HL-60/S4 (cell line): ENCODE measurements at regions not wholly inside any gene's neighbourhood (a gene's known extent, or its start where the extent isn't known, plus 50 kb on each side); places are given as distances from the start of the nearest gene placed in this dataset.
"Not testable (repeated sequence)": the region's sequence is repeated elsewhere in the genome, so short reads cannot be mapped to it uniquely, and the experiment has no call there.

Experiments
- in situ Hi-C: fragments of 300-500 bp; cut with MboI; formaldehyde crosslinking; loops from 2 replicates; pipeline ENCODE4 v1.14.3; 2022; ENCODE audit warnings: low sequenced_read_pairs

DNA sequence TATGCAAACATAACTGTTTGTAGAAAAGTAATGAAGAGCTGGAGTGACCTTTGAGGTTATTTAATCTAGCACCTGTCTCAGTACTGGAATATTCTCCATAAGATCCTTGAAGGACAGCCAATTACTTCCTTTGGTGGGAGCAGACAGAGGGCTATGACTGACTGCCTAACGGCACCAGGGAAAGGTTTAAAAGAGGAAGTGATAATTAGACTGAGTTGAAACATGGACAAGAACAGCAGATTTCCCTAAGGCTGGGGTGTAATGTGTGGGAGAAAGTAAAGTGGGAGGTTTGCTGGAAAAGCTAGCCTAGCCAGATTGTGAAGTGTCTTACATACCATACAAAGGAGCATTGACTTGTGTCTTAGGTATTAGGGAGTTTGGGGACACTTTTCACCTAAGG lies 191.3 kb upstream of the PCDH9 start:
- in situ Hi-C loops, result no loop called here

DNA sequence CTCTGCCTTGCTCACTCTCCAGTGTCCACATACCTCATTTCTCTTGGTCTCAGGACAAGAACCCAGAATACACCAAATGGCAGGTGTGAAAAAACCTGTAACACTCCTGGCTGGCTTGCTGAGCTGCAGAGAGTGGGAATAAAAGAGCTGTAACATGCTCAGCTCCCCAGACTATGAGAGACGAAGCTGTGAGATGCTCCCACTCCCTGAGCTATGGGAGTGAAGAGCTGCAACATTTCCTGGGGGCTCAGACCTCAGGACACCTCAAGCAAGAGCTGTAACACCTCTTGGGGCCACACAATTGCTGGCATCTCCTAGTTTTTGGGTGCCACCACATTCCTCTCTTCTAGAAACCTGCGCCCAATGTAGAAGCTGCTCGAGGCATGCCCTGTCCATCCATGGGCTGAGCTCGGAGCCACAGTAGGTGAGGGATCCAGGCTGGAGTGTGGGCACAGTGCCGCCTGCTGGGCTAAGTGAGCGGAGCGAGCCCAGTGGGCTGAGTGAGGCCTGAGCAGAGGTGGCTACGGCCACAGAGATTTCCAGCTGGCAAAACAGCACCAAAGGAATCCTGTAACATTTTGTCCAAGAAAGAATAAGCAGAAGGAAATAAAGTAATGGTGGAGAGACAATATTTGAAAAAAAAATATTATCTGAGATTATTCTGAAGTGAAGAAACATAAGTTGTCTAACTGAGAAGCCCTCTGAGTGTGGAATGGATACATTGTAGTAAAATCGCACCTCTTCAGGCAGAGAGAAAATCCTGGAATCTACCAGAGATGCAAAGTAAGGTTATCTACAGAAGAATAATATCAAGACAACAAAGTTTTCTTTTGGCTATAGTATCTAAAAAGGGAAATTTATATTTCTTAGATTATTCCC lies 186.2 kb upstream of the PCDH9 start:
- in situ Hi-C loops, result no loop called here

DNA sequence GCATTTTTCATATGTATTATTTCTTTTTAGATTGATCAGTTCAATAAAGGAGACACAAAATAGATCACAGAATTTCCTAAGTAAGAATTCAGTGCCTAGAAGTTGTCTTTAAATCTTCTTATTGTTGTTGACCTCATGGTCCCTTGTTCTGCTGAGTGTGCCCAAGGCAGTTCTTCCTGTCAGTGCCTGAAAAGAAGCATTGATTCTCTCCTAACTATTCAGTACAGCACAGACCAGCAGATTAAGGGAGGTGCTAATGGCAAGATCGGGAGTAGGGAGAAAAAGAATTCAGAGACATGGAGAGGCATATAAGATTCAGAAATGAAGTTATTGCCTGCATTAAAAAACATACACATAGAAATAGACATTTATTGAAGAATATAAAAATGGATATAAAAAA lies 180.5 kb upstream of the PCDH9 start:
- in situ Hi-C loops, result no loop called here

DNA sequence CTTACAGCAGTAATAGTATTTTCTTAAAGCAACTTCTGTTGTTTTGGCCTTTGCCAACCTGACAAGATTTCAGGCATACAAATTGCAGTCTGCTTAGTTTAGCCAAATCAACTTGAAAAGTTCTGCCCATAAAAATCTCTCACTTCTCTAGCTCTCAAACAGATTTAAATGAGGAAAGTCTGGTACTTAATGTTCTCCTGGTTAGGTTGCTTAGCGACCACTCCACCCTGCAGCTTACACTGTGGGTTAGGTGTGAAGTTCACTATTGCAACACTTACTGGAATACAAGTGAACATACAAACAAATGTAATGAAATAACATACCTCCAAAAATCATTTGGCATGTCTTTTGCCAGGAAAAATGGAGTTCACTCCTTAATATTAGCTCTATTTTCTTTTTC lies 178.7 kb upstream of the PCDH9 start:
- in situ Hi-C loops, result no loop called here

DNA sequence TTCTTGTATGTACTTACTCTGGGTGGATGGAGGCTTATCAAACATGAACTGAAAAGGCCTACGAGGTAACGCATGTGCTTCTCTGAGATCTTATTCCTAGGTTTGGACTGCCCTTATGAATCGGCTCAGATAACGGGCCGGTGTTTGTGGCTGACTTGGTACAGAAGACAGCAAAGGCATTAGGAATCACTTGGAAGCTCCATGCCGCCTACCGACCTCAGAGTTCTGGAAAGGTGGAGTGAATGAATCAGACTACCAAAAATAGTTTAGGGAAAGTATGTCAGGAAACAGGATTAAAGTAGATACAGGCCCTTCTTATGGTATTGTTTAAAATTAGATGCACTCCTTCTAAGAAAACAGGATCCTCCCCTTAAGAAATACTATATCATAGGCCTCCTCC lies 172.4 kb upstream of the PCDH9 start:
- in situ Hi-C loops, result no loop called here

DNA sequence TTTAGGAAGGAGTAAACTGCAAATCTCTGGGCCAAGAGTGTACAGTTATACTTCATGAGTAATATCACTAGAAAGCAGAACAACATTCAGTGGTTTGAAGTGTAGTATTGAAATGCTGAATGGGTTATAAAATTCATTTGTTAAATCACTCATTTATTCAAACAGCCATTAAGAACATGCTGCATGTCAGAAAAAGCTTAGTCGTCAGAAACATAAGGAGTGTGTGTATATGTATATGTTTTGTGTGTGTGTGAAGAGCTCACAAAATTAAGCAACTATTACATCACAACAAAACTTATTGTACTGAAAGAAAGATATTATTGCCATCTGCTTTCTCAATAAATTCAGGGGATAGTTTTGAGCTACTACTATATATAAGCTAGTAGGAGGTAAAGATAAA lies 165.4 kb upstream of the PCDH9 start:
- in situ Hi-C loops, result no loop called here

DNA sequence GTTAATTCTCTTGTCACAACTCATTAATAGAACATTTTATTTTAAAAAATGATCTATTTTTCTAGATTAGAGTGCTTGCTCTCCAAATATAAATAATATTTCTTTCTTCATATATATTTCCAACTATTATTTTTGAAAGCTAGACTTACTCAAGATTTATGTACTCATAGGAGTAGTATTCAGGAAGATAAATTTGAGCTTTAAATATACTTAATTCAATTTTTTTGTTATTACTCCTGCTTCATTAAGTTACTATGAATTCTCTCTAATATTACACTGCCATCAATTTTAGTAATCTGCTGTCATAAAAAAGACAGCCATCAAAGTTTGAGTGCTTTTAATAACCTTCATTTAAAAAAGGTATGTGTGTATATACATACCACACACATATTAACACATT lies 161.9 kb upstream of the PCDH9 start:
- in situ Hi-C loops, result no loop called here

DNA sequence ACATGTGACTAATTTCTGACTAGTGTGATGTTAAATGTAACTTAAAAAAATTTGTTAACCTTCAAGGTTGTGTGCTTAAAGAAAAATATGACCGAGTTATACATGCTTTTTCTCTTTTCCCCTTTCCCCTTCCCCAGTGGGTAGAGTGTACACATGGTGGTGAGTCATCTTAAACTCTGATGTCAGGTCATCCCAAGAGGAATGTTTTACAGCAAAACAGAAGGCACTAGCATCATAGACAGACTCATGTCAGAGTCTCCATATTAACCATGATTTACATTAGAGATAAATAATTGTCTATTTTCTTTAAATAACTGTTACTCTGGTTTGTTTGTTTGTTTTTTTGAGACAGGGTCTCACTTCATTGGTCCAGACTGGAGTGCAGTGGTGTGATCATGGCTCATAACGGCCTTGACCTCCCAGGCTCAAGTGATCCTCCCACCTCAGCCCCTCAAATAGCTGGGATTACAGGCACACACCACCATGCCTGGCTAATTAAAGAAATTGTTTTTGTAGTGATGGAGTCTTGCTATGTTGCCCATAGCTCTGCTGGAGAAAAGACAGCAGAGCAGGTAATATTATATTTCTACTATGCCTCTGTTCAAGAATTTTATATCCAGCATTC lies 160.4 kb upstream of the PCDH9 start:
- in situ Hi-C loops, result no loop called here

DNA sequence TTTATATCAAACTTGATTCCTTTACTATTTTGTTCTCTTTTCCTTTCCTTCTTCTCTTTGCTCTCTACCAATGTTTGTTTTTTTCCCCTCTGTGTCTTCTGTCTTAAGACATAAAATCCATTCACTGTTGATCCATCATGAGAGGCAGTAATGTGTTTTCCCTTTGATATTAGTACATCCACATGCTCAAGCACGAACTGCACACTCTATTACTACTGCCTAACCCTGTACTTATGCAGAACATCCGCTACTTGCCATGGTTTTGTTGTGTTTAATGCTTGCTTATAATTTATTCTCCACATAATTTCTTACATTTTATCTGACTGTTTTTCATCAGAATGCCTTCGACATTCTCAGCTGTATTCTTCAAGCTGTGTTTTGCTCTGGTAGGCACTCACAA lies 159.0 kb upstream of the PCDH9 start:
- in situ Hi-C loops, result no loop called here

DNA sequence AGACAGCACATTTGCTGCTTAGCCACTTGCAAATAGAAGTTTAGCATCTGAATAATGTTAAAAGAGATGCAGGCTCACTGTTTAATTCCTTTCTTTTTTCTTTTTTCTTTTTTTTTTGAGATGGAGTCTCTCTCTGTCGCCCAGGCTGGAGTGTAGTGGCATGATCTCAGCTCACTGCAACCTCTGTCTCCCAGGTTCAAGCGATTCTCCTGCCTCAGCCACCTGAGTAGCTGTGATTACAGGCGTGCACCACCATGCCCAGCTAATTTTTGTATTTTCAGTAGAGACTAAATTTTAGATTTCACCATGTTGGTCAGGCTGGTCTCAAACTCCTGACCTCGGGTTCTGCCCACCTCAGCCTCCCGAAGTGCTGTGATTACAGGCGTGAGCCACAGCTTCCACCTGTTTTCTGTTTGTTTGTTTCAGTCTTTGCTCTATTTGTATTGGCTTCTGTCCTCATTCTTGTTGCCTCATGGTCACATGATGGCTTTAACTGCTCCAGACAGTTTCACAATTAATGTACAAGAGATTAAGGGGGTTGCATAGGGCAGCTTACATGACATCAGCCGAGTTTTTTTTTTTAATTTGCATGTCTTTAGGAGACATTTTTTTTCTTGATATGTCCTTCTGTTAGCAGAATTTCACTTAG lies 153.1 kb upstream of the PCDH9 start:
- in situ Hi-C loops, result not testable (repeated sequence)

DNA sequence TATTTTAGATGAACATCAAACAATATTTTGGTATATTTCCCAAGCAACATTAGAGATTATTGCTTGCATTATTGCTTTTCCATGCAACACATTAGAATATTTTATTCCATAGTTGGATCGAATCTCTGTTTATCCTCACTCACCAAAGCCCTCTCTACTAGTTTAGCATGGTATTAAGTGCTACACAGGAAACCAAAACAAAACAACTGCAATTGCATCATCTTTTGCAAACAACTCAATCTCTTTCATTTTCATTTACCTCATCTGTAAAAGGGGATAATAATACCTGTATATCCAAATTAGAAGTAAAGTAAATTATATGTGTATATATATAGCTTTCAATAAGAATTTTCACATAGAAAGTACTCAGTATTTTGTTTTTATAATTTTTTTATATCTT lies 147.8 kb upstream of the PCDH9 start:
- in situ Hi-C loops, result no loop called here

DNA sequence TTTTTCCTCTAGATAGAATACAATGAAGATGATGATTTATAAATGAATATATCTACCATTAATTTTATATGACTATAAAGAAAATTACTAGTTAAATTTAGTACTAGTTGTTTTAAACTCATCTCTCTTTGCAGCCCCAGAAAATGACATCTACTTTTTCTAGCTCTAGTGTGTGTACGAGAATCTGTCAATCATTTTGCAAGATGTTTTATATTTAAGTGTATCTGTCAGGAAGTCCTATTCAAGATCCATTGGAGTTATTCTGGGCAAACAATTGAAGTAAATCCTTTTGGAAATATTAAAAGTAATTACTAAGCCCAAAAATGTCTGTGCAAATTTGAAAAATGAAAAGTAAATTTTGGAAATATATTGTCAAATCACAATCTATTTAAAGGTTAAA lies 144.3 kb upstream of the PCDH9 start:
- in situ Hi-C loops, result no loop called here

DNA sequence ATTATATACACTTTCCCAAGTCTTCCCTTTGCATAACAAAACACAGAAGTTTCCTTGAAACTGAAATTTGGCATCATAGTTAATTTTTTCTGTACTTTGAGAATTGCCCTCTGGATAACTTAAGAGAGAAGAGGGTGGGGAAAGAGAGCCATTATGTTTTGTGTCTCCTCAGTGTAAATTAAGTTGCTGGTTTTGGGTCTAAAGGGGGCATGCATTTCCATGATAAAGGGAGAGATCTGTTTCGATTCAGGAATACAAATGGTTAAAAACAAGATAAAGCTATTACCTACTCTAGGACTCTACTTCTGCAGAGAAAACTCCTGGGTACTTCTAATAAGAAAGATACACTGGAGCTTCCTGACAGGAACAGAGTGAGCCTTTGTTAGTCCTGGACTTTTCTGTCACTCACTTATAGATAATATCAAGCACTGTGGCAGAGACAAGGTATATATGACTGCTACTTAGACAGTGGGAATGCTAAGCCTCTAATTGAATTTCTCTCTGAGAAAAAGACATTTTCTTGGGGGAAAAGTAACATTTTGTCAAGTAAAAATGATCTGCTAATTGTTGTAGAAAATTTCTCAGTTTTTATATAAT lies 142.8 kb upstream of the PCDH9 start:
- in situ Hi-C loops, result no loop called here

DNA sequence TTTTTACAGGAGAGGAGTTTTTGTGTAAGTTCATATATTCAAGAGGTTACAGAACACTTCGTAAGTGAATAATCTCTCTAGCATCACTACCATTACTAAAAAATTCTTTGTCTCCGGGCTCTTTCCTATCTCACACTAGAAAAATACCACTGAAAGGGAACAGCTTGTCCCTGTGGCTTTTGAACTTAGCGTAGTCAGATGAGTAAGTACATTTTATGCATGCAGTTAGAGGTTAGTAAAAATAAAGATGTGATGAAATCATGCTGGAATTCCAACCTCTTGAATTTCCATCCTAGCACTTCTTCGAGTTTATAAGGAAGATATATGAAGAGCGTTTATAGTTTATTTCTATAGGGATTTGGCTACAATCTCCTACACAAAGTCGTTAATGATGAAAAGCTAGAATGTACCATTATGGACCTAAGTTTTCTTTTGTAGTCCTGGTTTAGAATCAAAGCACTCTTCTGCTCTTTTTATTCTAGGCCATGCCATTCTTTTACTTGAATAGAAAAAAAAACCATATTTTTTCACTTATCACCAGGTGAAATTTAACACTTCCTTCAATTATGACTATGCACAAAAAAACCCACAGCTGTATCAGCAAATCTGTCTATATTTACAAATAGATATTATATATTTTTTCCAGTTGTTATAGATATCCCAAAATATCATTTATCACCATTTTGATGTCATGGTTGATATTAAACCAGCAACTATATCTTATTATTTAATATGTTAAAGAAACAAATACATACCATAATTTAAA lies 139.9 kb upstream of the PCDH9 start:
- in situ Hi-C loops, result no loop called here

DNA sequence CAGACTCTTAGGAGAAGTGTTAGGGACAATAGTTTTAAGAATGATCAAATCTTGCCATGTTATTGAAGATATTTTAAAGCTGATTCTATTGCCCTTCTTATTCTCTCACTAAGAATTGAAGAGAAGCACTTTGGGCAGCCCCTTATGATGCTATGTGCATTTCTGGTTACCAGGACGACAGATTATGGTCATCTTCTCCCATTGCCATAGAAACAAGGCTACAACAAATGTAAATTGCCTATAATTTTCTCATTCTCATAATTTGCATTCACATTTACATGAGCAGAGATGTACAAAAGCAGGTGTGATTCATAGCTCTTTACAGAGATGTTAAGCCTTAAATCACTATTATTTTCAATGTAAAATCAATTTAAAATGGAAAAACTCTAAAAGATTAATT lies 137.3 kb upstream of the PCDH9 start:
- in situ Hi-C loops, result no loop called here

DNA sequence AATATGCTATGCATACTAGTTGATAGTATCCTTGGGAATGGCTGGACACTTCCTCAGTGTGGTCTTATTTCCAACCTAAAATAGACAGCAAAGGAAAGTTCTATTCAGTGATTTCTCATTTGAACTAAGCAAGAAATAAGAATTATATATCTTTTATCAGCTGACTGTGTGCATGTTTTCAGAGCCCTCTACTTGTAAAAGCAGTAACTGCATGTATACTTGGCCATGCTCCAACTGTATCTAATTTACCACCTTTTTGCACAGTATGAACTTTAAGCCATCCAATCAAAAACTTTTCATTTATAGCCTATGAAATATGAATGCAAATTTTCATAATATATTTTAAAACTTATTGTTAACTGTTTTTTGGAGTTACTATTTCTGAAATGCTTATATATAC lies 136.4 kb upstream of the PCDH9 start:
- in situ Hi-C loops, result no loop called here

DNA sequence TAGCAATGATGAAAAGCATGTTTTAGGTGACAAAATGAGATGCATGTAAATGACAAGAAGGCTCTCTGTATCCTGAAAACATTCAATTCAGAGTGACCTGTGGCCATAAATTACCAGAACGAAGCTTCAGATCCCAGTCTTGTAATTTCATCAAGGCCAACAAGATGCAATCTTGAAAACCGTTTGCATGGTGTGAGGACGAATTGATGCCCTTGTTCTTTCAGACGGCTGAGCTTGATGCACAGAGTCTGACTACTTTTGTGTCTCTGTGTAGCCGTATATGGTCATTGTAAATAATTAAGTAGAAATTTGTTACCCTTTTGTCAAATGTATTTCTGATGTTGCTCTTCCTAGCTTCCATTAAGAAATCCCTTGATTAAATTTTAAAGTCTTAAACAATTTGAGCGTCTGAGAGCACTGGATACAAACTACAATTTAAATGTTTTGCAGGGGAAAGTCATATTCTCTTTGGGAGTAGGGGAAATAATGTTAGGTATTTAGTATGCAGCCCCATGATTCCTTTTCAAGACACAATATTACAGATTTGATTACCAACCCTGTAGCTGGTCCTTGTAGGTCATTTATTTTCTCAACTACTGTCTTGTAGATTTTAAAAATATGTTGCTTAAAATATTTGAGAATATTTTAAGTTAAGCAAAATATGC lies 125.8 kb upstream of the PCDH9 start:
- in situ Hi-C loops, result no loop called here

DNA sequence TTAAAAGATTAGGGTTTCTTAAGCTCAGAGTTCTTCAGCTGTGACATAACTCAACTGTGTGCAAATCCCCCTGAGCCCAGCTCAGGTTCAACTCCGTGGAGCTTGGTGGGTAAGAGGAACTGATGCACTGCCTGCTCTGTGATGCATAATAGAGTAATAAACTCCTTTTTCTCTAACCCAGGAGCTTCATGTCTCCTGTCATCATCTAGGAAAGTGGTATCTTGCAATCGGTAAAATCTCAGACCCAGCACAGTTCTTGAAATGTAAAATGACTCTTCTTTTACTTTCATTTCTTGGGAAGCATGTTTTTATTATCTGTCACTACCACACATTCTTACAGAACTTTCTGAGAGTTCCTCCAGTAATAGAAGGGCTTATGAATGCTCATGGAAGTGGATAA lies 123.8 kb upstream of the PCDH9 start:
- in situ Hi-C loops, result no loop called here

DNA sequence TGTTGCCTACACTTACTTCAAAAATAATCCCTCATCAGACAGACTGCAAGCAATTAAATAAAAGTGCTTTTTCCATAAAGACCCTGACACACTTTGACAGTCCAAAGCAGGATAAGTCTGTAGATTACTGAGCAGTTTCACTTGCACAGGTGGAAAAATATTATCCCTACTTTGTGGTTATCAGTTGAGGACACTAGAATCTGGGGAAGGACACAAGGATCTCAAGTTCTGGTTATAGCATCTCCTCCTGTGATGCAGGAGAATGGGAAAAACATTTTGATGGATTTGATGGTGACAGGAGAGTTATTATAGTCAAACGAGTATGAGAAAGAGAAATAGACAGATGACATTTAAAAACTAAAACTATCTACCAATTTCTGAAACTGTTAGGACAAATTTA lies 122.9 kb upstream of the PCDH9 start:
- in situ Hi-C loops, result no loop called here

DNA sequence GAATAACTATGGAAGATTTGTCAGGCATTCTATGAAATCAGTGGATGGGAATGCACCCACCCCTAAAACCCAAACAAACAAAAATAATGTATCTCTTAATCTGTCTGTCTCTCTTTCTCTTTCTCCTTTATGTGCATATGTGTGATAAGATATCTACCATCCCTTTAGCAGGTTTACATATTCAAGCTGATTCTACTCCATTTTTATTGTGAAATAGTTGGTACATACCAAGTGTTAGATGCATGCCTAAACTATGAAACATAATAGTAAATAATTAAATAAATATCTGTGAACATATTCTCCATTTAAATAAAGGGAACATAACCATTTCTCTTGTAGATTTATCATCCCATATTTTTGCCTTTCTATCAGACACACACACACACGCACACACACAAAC lies 121.8 kb upstream of the PCDH9 start:
- in situ Hi-C loops, result no loop called here

DNA sequence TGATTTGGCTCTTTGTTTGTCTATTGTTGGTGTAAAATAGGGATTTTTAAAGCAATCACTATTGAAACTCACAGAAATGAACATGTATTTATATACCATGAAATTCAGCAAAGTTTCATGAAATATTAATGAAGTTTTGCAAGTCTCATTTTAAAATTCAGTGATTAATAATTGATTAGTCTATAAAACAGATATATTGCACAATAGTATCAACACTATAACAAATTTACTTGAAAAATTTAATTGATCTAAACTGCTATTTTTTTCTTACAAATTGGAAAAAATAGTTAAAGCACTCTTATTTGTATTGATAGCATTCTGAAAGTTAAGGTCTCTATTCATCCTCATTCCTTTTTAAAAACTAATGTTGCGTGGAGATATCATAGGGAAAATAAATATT lies 121.0 kb upstream of the PCDH9 start:
- in situ Hi-C loops, result no loop called here
